ENCODE measurements at regions not wholly inside any gene's neighbourhood (a gene's known extent, or its start where the extent isn't known, plus 50 kb on each side); places are given as distances from the start of the nearest gene placed in this dataset.

DNA sequence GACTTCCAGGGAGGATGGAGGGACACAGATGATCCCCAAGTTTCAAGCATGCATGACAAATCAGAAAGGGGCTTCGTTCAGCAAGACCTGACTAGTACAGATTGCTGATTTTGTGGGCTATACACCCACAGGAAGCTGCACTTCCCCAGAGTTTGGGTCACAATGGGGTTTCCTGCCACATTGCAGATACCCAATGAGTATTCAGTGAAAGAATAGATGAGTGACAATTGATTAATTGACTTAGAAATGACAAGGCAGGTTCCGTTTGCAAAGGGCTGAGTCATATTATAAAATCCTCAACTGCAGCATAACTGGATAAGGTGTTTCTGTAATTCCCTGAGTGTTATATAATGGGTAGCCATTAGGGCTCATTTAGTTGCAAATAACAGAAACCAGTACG, 146.6 kb upstream of the TBL1X start:
- no peak for DNase-seq

GRCh38 chrX:9318766-9319165, 146.1 kb upstream of the TBL1X start:
- no peak for DNase-seq

DNA sequence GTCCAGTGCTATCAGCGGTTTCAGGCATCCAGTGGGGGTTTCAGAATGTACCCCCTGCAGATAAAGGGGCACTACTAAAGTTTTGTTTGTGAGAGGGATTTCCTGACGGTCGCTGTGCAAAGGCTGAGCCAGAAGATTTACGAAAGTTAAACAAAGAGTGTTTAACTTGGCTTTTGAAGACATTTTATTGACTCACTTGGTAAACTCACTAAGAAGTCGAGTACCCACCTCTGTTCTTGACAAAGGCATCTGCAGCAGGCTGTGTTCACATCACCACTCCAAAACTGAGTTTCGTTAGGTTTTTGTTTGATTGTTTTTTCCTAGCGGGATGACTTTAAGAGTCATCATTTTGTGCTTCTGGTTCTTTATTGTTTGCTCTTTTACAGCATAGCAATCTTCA, 143.9 kb upstream of the TBL1X start:
- no peak for DNase-seq

DNA sequence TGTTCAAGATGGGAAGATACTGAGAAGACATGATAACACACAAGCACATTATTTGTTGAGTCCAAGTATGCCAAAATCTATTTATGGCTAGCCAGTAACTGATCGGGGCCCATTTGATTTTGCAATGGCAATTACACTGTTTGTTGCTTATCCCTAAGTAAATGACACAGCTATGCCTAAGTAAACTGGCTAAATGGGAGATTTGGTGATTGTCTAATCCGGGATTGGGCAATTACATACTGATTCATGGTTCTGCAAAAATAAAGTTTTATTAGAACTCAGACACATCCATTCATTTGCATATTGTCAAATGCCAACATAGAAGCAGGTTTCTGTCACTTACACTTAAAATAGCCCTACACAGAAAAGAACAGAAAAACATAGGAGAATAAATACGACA, 140.2 kb upstream of the TBL1X start:
- no peak for DNase-seq

DNA sequence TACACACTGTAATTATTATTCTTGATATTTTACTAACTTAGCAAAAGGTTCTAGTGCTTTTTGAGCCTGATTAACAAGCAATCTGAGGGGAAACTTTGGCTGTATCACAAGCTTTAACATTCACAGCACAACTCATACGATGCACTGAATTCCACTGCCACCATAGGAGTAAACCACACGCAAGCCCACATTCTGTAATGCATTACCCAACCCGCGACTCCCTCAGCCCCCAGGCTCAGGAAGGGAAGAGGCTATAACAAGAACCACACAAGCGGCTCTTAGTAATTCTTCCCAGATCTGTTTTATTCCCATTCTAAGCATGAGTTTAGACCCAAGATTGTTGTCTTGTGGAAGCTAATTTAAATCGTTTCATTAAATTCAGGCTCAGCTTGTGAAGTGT, 138.5 kb upstream of the TBL1X start:
- no peak for DNase-seq

DNA sequence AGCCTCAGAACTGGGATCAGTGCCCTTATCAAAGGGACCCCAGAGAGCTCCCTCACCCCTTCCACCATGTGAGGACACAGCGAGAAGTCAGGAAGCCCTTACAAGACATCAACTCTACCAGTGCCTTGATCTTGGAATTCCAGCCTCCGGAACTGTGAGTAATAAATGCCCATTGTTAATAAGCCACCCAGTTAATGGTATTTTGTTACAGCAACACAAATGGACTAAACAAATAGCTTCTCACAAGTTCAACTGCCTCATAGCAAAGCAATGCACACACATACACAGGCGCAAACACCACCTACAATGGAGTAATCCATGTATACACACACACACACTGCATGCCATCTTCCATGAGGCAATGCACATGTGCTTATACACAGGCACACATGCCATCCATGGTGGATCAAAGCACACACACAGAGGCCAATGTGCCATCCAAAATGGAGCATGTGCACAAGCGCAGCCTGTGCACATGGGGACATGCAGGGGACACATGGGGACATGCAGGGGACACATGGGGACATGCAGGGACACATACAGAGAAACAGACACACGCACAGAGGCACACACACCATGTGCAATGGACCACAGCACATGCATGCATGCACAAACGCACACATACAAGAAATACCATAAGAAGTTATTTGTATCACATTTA, 137.6 kb upstream of the TBL1X start:
- no peak for DNase-seq

GRCh38 chrX:9327747-9328145, 137.1 kb upstream of the TBL1X start:
- DNase-seq: no peak

DNA sequence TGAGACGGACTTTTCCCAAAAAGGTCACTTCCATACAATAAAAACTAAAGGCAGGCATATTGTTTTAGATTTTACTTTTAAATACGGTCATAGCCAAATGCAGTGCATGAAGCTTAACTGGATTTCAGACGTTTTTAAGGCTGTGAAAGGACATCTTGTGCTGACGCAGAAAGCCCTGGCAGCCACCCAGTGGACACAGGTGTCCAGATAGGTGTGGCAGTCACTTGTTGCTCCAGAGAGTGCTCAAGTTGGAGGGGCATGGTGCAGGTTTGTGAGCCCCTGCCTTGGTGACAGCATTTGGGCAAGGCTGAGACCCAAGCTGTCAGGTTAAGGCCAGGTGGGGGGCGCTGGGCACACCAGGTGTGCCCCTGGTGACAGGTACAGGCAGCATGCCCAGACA, 135.8 kb upstream of the TBL1X start:
- DNase-seq: no peak

DNA sequence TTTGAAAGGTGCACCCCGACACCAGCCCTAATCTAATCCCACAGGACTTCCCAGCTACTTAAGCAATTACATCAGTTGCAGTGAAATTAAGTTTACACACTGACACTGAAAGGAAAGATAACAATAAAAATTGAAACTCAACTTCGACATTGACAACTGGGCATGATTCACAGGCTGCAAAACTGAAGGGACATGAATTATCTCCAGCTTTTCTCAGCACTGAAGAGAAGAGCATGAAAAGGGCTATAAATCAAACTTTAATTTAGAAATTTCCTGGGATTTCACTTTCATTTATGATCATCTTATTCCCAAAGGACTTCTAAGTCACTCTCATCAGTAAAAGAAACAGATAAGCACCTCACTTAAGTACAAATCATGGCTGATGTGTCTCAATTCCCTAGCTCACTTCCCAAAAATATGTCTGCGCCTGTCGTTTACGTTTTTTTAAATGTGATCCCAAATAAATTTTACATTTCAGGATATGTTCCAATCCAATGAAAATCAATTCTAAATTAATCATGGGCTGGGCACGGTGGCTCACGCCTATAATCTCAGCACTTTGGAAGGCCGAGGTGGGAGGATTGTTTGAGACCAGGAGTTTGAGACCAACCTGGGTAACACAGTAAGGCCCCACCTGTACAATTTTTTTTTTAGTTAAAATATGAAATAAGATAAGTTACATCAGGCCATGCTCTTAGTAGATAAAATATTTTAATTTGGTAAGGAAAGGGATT, 134.4 kb upstream of the TBL1X start:
- no peak for DNase-seq

- no peak for DNase-seq
Measured at GRCh38 chrX:9333873-9334560, 130.8 kb upstream of the TBL1X start.

DNA sequence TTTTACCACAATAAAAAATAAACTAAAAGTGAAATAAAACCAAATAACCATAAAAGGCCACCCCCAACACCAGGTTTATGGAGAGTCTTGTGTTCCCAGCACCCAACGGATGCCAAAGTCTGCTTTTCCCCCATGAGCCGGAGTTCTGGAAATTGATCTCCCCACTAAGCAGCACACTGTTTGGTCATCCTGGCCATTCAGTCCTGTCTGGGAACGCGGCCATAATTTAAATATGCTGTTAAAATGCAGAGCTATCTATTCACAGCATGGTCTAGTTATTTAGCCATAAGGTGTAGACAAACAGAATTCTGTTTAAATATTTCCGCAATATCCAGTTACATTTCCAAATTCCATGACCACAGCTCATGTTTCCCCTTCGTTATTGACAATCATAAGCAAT, 129.6 kb upstream of the TBL1X start:
- no peak for DNase-seq

- no peak for DNase-seq
Measured at GRCh38 chrX:9336456-9336855, 128.4 kb upstream of the TBL1X start.

GRCh38 chrX:9337046-9337445, 127.8 kb upstream of the TBL1X start:
- peak; percentile 14 to 43 for DNase-seq

DNA sequence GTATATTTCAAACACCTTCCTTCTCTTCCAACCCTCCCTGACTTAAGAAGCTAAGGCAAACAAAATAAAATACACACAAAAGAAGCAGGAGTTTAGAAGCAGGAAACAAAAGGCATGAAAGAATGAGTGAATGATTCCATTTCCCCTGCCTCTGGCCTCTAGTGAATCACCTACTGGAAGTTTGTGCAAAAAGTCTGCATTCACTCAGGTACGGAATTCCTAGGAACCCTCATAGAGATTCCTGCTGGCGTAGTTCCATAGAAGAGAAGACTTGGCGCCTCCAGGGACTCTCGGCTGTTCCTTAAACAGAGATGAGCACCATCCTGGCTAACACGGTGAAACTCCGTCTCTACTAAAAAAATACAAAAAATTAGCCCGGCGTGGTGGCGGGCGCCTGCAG, 125.9 kb upstream of the TBL1X start:
- DNase-seq: no peak

DNA sequence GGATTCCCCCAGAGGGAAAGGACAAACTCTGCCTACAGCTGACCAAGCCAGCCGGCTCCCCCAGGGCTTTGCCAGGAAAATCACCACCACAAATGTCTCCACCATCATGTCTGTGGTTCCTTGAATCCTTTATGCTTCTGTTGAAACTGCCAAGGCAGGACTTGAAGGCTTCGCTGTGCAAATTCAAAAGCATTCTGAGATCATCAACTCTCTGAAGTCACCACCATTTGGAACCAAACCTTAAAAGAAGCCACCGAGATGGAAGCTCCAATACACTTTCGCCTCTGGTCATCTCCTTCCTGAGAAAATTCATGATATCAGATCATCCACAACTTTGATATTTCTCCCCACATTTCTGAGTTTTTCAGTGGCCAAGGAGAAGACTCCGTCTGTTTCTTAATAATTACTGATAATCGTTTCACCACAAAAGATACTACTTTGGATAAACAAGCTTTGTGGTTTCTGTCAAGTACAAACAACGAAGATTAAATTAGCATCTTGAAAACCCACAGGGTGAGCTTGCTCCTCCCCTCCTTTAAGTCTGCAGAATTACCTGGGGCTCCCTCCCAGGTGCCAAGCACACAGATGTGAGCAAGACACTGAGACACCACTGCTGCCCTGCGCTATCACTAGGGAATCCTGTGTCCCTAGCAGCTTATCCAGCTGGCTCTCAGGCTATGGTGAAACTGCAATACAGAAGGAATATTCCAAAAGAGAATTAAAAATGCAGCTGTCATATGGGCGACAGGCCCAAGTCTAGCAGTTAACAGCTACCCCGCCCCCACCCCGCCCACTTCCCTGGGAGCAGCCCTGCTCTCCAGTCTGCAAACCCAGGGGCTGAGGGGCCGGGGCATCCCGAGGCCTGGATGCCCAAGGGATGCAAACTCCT, 125.0 kb upstream of the TBL1X start:
- DNase-seq: no peak

GRCh38 chrX:9340598-9341290, 124.1 kb upstream of the TBL1X start:
- no peak for DNase-seq

DNA sequence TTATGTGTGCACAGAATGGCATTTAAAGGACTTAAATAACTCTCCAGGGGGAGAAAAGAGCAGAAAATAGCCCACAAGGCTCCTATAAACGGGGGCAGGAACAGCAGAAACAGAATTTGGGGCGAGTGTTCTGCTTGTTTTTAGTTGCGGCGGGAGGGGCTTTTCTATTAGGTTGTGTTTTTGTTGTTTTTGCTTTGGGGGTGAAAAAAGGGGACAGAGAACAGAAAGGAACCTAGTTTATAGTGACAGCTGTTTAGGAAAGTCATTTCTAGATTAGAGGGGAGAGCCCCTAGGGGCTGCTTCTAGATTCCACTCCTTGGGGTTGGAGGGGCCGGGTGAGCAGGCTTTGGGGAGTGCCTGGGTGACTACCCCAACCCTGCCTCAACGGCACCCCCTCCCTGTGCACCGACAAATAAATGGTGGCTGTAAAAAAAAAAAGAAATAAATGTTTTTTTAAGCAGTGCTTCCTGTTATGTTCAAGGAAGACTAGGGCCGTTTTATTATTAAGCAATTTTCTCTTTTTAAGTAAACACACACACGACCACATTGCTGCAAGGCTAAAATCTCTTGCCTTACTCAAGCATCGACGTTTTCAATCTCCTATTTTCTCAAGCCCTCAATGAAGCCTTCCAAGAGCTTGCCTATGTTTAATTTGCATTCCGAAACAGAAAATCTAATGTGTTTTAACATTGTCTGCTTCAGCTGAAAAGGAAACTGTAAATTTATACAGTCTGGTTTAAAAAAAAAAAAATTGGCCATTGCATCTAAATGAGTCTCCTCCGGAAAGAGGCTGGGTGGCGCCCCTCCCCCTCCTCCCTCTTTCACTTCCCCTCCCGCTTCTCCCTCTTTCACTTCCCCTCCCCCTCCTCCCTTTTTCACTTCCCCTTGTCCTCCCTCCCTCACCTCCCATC, 123.3 kb upstream of the TBL1X start:
- DNase-seq: peak; percentile 13 to 54

DNA sequence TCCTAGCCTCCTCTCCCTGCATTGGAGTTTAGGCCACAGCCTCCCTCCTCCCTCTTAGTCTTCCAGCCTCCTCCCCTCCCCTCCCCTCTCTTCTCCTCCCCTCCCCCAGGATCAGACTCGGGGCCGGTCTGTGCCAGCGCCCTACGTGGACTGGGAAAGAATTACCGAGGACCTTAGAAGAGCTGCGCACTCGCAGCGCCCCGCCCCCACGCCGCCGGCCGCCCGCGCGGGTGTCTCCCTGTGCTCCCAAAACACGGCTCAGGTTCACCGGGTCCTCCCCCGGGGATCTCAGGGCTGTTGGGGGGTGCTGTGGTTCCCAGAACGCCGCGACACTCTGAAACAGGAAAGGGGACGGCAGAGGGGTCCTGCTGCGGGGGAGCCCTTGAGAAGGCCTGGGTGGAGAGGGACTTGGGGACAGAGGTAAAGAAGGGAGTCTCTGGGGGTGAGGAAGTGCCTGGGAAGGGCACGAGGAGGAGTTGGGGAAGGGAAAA, 122.3 kb upstream of the TBL1X start:
- peak; percentile 72 to 73 for DNase-seq

DNA sequence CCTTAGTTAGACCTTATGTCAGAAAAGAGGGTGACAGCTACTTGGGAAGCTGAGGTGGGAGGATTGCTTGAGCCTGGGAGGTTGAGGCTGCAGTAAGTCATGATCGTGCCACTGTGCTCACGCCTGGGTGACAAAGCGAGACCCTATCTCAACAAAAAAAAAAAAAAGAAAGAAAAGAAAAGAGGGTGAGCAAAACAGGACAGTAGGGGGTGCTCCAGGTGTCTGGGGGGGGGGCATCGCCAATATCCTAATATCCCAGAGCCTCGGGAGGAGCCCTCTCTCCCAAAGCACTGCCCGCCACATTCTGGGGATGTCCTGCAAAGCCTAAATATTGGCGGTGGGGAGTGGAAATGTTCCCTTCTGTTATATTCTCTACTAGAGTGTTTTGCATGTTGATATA, 120.9 kb upstream of the TBL1X start:
- no peak for DNase-seq

- DNase-seq: no peak
Measured at GRCh38 chrX:9345957-9346356, 118.9 kb upstream of the TBL1X start.

All from hippocampal formation (tissue), 2 donors.